ENCODE measurements at regions not wholly inside any gene's neighbourhood (a gene's known extent, or its start where the extent isn't known, plus 50 kb on each side); places are given as distances from the start of the nearest gene placed in this dataset.
A peak's percentile ranks its signal among the peaks of the same experiment; 100 is the strongest.

GRCh38 chr11:127925475-127925874 is 661.9 kb downstream of the ETS1 start:
- no peak for DNase-seq

DNA sequence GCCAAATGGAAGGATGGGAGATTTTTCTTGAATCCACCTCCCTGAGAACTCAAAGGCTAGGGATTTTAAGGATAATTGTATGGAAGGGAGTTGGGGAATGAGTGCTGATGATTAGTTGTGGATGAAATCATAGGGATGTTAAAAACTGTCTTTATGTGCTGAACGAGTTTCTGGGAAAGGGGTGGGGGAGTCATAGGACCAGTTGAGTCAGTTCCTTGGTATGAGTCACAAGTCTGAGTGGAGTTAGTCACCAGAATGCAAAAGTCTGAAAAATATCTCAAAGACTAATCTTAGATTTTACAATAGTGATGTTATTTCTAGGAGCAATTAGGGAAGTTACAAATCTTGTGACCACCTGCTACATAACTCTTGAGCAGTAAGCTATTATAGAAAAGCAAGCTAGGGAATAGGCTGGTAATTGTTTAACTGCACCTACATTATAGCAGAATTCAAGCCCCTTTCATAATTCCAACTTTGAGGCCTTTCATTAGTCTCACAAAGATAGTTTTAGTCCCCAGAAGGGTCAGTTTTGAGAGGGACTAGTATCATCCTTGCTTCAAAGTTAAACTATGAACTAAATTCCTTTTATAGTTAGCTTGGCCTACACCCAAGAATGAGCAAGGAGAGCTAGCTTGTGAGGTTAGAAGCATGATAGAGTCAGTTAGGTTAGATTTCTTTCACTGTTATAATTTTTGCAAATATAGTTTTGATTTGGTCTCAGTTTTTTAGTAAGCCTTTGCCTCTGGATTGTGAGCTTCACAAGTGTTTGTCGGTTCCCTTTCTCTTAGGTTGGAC is 668.0 kb downstream of the ETS1 start:
- no peak for DNase-seq

DNA sequence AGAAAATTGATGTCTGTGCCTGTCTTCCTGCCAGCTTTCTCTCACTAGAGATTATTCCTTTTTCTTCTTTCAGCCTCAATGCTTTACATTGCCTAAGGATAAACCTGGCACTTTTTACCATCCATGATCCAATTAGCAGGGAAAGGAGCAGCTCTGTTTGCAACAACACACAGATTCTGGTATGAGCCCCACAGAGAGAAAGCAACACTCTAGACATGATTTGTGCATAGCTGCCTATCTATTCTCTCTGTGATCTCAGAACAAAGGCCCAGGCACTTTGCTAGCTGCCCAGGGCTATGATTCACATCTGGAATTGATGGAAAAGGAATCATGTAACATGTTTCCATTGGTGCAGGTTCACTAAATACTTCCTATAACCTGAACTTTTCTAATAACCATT is 685.0 kb downstream of the ETS1 start:
- no peak for DNase-seq

GRCh38 chr11:127898422-127899365 is 688.7 kb downstream of the ETS1 start:
- no peak for DNase-seq

- DNase-seq = no peak
These were observed 691.6 kb downstream of the ETS1 start for GRCh38 chr11:127895776-127896175.

DNA sequence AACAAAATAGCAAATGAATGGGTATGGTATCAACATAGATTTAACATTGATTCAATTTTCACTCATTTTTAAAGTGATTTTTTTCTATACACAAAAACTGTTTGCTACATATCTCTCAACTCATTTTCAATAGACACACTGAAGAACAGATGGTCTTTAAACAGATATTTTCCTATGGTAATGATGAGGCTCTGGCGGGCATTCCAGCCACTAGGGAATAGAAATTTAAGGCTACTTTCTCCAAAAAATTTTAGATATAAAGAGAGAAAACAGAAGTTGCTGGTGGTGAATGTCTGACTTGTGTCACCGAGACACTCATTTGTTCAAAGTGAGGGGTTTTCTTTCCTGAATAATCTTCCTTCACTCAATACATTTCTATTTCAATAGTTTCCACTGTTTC is 693.0 kb downstream of the ETS1 start:
- no peak for DNase-seq

DNA sequence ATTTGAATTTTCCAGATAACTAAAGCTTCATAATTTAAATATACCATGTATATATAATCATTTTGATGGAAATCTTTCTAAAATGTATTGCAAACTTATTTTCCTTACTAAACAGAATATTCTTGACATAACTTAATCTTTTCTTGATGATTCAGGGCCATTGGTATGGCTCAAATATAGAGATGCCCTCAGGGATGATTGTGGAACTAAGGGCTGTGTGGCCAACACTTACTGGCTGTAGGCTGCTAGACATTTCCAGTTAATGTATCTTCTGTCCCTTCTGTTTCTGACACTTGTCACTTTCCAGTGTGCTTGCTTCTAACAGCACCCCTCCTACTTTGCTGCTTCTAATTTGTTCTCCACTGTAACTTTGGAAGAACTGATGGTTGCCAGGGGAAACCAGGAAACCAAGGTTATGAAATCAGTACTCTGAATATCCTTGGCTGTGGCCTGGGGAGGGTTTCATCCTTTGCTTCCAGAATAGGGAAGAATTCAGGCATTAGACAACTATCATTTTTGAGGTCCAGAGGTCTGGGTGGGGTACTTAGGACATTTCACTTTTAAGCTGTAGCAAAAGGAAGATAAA is 697.2 kb downstream of the ETS1 start:
- no peak for DNase-seq

- DNase-seq = no peak
These were observed 699.0 kb downstream of the ETS1 start for GRCh38 chr11:127888386-127888785.

- DNase-seq = no peak
These were observed 712.2 kb downstream of the ETS1 start for GRCh38 chr11:127875131-127875530.

DNA sequence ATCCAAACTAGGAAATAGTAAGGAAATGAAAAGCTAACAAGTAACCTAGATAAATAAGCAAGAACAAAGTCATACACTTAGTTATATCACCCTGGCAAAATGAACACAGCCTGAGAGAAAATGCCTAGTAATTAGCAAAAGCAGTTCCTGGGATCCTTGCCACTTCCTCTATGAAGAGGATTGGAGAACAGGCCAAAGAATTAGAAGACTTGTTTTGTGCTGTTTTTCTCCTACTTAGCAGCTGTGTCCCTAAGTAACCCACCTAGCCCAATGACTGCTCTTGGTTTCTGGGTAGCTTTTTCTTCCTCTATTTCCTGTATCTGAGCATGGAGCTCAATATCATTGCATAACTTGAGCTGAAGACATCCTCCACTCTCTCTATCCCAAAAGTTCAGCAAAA is 713.9 kb downstream of the ETS1 start:
- DNase-seq = no peak

DNA sequence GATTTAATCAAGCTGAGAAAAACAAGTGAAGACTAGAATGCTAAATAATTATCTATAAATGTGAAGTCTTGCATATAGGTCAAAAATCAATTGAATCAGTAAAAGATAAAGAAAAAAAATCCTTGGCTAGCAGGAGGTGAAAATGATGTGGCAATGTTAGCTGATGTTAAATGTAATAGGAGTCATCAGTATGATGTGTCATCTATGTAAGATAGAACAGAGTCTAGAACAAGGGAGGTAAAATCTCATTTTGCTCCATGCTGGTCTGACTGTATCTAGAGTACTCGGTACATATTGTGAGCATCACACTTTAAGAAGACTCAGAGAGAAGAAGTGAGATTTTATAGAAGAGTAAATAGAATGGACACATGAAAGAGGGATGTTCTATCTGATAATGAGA is 721.2 kb downstream of the ETS1 start:
- no peak for DNase-seq

DNA sequence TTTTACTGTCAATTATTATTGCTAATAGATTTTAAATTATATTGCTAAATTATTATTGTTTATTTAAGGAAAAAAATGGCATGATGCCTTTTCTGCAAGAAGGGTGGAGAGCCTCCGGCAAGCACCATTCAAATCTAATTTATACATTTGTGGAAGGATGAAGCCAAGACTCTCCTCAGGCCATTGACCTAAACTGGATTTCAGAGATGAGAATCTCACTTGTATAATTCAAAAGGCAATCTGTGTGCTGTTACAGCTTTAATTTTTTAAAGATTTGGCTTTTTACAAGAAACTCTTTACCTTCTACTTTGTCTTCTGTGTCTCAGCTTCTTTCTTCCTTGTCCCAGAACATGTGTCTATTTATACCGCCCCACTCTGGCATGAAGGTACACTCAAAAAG is 722.5 kb downstream of the ETS1 start:
- no peak for DNase-seq

DNA sequence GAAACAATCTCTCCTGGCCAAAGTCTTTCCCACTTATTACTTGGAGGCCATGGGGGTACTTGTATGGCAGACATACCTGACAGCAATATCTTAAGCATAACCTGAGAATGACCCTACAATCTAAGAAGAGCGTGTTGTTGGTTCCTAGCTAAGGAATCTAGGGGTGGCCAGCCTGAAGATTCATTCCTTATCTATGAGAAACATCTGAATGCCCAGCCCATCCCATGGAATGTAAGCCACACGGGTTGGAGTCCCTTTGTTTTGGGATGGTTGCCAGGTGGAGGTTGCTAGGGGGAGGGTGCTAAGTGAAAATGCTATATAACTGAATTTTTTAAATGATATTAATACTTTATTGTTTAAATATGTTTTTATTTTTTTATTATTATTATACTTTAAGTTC is 725.0 kb downstream of the ETS1 start:
- DNase-seq = no peak

DNA sequence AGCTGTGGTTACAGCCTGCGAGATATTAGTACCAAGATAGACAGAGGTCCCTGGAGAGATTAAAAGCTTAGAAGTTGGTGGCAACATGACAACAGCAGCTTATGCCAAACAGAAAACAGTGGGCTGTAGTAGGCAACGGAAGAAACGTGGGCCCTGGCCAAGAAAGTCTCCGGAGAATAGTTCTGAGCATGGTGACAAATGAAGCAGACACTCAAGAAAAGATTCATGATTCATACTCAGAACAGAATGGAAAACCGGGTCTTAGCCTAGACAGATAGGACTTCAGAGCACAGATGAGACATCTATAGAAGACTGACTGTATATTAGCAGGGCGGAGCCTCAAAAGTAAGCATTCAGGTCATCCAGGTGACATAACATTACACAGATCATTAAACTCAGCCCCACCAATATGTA is 727.4 kb downstream of the ETS1 start:
- DNase-seq = no peak

DNA sequence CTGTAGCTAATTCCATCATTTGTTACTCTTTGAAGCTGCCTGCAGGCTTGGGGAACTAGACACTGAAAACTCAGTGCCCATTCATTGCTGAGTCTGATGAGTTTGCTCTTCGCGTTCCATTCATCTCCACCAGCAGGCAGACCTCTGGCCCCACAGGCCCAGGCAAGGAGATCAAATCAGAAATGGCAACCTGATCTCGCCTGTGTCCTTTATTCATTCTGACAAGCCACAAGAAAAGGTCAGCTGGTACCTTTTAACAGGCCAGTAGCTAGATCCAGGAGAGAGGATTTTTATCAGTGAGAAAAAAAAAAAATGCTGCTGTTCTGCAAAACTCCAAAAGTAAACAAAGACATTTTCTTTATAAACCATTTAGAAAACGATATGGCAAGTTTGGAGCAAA is 742.5 kb downstream of the ETS1 start:
- DNase-seq = no peak

DNA sequence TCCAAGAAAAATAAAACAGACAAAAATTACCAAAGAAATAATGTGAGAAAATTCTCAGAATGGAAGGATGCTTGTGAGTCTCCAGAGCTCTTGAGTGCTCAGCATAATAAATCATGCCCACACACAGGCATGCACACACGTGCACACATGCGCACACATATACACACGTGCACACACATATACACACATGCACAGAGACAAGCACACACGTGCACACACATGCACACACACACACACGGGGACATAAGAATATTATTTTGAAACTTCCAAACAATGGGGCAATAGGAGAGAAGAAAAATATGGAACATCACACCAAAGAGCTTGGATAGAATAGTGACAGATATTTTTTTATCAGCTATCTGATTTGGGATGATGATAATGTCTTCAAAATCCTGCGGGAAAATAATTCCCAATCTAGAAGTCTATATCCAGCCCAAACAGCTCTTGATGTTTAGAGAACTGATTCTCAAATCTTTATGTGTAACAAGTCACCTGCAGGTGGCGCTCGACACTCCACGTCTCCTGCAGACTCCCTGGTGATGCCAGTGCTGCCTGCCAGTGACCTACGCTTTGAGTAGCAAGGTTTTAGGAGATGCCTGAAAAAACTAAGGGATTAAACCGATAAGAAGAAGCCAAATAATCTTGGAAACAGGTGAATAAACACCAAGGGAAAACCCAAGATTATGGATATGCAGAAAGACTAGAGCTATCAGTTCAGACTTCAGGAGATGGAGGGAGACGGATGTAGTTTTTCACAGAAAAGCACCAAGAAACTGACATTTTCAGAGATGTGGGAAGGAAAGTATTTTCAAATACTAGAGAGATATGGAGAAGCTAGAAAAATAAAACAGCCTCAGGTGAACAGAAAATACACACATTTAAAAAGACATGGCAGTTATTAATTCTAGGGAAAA is 743.6 kb downstream of the ETS1 start:
- DNase-seq = peak; percentile 57

- no peak for DNase-seq
These were observed 762.2 kb downstream of the ETS1 start for GRCh38 chr11:127825183-127825582.

DNA sequence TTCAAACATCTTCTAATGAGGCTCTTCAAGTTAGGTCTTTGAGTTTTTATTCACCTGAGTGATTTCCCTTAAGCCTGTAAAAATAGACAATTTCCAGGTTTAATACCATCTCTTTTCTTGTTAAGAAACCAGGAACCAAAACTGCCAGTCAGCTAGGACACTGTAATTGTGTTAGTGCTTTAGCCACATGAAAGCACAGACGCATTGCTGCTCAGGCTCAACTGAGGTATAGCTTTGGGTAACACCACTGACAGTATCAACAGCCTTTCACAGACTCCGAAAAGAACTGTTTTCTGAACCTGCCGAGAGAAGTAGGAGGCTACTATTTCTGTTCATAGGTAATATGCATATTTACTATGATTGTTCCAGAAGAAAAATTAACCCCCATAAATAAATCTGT is 768.7 kb downstream of the ETS1 start:
- no peak for DNase-seq

- no peak for DNase-seq
These were observed 770.4 kb downstream of the ETS1 start for GRCh38 chr11:127816962-127817361.

- no peak for DNase-seq
These were observed 772.0 kb downstream of the ETS1 start for GRCh38 chr11:127815331-127815730.

DNA sequence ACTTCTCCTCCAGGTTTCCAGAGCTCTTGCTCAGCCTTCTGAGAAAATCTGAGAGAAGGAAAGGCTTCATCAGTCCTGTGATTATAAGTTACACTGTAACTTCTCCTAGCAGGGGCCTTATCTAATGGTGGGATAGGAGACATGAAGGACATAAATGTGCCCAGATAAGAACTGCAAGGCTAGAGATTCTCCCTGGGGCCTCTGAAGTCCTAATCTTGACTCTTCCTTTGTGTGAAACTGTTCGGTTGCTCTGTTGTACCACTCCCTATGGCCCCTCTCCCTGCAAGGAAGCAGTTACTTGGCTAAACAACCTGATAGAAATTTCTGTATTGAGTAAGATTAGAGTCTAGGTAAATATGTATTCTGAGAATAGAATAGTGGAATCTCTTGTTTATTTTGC is 780.9 kb downstream of the ETS1 start:
- no peak for DNase-seq

GRCh38 chr11:127805771-127806170 is 781.6 kb downstream of the ETS1 start:
- no peak for DNase-seq
